Uterus (tissue), 3 donors: ENCODE measurements at regions not wholly inside any gene's neighbourhood (a gene's known extent, or its start where the extent isn't known, plus 50 kb on each side); places are given as distances from the start of the nearest gene placed in this dataset.

ENCODE experiments used
- DNase-seq, 2 donors: peaks; one replicate each; pipeline ENCODE4 v3.0.0-alpha.2; 2019 to 2020
- H3K27ac ChIP-seq, 2 donors: fragments of 200-600 bp; sonication (generic); 1 replicate in 1 of 2; 2 replicates in 1 of 2; pipeline ENCODE4 v1.5.1; 2016 to 2018
- H3K27me3 ChIP-seq, 2 donors: fragments of 200-600 bp; sonication (generic); one replicate each; pipeline ENCODE4 v1.5.1; 2018 to 2019; ENCODE audit warnings: control low read depth in 1 of 2
- H3K36me3 ChIP-seq, 2 donors: fragments of 200-600 bp; sonication (generic); one replicate each; pipeline ENCODE4 v1.5.1; 2019; ENCODE audit warnings: control low read depth in 1 of 2
- H3K4me1 ChIP-seq, 2 donors: fragments of 200-600 bp; sonication (generic); one replicate each; pipeline ENCODE4 v1.5.1; 2018 to 2019; ENCODE audit warnings: control low read depth in 1 of 2
- H3K4me3 ChIP-seq, 2 donors: fragments of 200-600 bp; sonication (generic); 1 replicate in 1 of 2; 2 replicates in 1 of 2; pipeline ENCODE4 v1.5.1; 2018 to 2019; ENCODE audit warnings: mild to moderate bottlenecking in 1 of 2
- H3K9me3 ChIP-seq, 2 donors: fragments of 200-600 bp; sonication (generic); one replicate each; pipeline ENCODE4 v1.5.1; 2019; ENCODE audit warnings: control low read depth in 1 of 2
- POLR2A ChIP-seq, 2 donors: fragments of 450-650 bp; IDR thresholded peaks; one replicate each; pipeline ENCODE4 v1.6.1; 2016; ENCODE audit warnings: antibody characterized with exemption in 2 of 2, mild to moderate bottlenecking in 1 of 2, moderate library complexity in 1 of 2
- intact Hi-C: fragments of 100-400 bp; cut with DNase I; formaldehyde crosslinking; loops from one replicate; pipeline ENCODE4 v1.15.1; 2023; ENCODE audit warnings: low total_unique reads
- TF ChIP-seq, protein P1 (sequence below), 4 experiments: fragments of 200-600 bp in 2 of 4; fragments of 450-650 bp in 2 of 4; sonication (generic) in 2 of 4; IDR thresholded peaks; one replicate each; pipeline ENCODE4 v1.5.1; 2016 to 2019; ENCODE audit warnings: antibody characterized with exemption in 4 of 4, mild to moderate bottlenecking in 2 of 4, moderate library complexity in 1 of 4
- donor health status: DM: yes; HTN: yes; CAD: no.

DNA sequence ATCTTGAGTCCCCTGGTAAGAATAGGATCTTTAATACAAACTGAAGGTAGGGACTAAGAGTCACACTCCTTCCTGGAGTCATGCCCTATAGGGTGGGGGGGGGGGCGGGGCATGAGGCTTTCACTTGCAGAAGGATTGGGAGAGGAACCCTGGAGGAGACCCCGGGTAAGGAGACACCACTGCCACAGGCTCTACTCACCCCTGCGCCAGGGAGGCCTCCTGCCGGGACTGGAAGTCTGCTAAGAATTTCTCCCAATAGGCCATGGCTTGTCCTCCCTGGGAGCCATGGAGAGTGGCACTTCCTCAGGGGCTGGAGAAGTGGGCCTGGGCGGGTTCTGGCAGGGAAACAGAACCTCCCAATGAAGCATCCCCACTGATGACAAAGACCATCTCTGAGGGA, 645.3 kb upstream of the RAB6C start:
- no peak overlapping the region for H3K4me3 ChIP-seq
- H3K9me3 ChIP-seq: no peaks in the 10 kb centered on the region
- no peaks in the 10 kb centered on the region for H3K27me3 ChIP-seq
- H3K36me3 ChIP-seq: no peaks in the 10 kb centered on the region
- TF ChIP-seq, protein P1, sequence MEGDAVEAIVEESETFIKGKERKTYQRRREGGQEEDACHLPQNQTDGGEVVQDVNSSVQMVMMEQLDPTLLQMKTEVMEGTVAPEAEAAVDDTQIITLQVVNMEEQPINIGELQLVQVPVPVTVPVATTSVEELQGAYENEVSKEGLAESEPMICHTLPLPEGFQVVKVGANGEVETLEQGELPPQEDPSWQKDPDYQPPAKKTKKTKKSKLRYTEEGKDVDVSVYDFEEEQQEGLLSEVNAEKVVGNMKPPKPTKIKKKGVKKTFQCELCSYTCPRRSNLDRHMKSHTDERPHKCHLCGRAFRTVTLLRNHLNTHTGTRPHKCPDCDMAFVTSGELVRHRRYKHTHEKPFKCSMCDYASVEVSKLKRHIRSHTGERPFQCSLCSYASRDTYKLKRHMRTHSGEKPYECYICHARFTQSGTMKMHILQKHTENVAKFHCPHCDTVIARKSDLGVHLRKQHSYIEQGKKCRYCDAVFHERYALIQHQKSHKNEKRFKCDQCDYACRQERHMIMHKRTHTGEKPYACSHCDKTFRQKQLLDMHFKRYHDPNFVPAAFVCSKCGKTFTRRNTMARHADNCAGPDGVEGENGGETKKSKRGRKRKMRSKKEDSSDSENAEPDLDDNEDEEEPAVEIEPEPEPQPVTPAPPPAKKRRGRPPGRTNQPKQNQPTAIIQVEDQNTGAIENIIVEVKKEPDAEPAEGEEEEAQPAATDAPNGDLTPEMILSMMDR (IDR thresholded peaks at IDR 0.05): no peak
- no peak overlapping the region for H3K27ac ChIP-seq
- no peaks in the 10 kb centered on the region for H3K4me1 ChIP-seq
- no peak for DNase-seq
- intact Hi-C loops: no loop called here

DNA sequence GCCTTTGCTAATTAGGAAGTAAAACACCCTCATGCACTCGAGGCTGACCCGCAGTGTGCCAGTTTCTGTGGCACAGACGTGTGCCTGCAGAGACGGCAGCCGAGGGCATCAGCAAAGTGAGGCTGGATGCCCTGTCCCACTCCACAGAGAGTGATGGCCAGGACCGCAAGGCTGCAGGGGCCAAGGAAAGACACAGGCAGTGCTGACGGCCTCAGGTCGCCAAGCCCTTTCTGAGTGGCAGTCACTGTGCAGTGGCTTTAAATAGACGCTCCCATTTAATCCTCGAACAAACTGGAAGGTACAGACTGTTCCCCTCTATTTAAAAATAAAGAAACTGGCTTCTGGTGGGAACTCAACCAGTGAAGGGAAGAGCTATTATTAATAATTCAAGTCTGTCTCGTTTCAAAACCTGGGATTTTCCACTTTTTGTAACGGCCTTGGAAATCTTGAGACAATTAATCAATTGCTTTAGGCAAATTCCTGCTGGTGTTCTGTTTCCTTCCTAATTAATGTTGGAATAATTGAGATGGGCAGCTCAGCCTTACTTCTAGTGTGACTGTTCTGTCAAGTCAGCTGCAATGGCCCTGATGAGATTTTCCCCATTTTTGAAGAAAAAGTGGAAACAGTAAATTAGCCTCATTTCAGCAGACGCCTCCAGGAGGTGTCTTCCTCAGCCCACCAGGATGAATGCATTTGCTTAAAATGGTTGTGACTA, 644.6 kb upstream of the RAB6C start:
- Histone ChIP-seq H3K36me3 (no peaks in the 10 kb centered on the region), H3K27me3 (no peaks in the 10 kb centered on the region), H3K9me3 (no peaks in the 10 kb centered on the region), H3K4me3 (no peak overlapping the region), H3K4me1 (no peaks in the 10 kb centered on the region), H3K27ac (no peak overlapping the region)
- no peak for DNase-seq
- TF ChIP-seq, protein P1 (IDR thresholded peaks at IDR 0.05): no peak
- no peak for TF ChIP-seq POLR2A (IDR thresholded peaks at IDR 0.05)
- intact Hi-C loops: no loop called here

DNA sequence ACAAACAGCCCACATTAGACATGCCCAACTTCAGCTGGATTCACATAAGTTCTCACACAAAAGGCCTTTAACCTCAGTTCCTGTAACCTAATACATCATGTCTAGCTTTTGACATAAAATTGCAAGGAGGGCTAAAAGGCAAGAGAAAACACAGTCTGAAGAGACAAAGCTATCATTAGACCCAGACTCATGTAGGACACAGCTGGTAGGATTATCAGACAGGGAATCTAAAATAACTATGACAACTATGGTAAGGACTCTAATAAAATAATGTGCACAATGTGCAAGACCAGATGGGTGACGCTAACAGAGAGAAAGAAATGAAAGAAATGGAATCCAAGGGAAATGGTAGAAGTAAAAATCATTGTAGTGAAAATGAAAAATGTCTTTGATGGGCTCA, 643.2 kb upstream of the RAB6C start:
- Histone ChIP-seq H3K27me3 (no peaks in the 10 kb centered on the region), H3K4me1 (no peaks in the 10 kb centered on the region), H3K36me3 (no peaks in the 10 kb centered on the region), H3K4me3 (no peak overlapping the region), H3K27ac (no peak overlapping the region), H3K9me3 (no peaks in the 10 kb centered on the region)
- TF ChIP-seq POLR2A (IDR thresholded peaks at IDR 0.05): no peak
- TF ChIP-seq, protein P1 (IDR thresholded peaks at IDR 0.05): no peak
- intact Hi-C loops: no loop called here
- DNase-seq: no peak

DNA sequence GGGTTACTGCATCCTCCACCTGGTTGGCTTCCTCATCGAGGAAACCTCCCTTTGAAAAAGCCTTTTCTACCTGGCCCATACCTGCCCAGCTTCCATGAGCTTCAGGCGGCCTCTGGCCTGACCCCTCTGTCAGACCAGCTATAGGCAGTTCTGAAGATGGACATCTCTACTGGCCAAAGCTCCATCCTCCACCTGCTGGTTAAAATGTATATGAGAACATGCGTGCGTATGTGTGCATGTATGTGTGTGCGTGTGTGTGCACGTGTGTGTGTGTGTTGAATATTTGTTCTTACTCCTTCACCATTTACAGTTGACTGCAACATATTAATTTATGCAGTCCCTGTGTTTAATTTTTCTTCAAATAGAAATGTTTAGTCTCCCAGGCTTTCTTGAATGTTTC, 642.4 kb upstream of the RAB6C start:
- Histone ChIP-seq H3K9me3 (no peaks in the 10 kb centered on the region), H3K4me1 (no peaks in the 10 kb centered on the region), H3K4me3 (no peak overlapping the region), H3K27me3 (no peaks in the 10 kb centered on the region), H3K27ac (no peak overlapping the region), H3K36me3 (no peaks in the 10 kb centered on the region)
- DNase-seq: no peak
- intact Hi-C loops: no loop called here
- TF ChIP-seq, protein P1 (IDR thresholded peaks at IDR 0.05): no peak
- no peak for TF ChIP-seq POLR2A (IDR thresholded peaks at IDR 0.05)

DNA sequence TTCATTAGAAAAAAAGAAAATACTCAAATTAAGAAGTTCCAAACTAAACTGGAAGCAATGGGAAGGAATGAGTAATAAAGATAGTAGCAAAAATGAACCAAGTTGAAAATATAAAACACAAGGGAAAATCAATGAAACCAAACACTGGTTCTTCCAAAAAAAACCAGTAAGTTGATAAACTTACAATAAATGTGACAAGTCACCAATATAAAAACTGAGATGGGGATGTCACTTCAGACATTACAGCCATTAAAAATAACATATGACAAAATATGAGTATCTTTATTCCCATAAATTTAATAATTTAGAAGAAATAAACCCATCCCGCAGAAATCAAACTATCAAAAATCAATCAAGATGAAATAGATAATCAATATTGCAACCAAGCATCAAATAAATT, 633.9 kb upstream of the RAB6C start:
- H3K36me3 ChIP-seq: no peaks in the 10 kb centered on the region
- no peaks in the 10 kb centered on the region for H3K4me1 ChIP-seq
- no peak overlapping the region for H3K4me3 ChIP-seq
- intact Hi-C loops: no loop called here
- no peak overlapping the region for H3K27ac ChIP-seq
- TF ChIP-seq, protein P1 (IDR thresholded peaks at IDR 0.05): no peak
- TF ChIP-seq POLR2A (IDR thresholded peaks at IDR 0.05): no peak
- no peak for DNase-seq
- H3K27me3 ChIP-seq: no peaks in the 10 kb centered on the region
- H3K9me3 ChIP-seq: no peaks in the 10 kb centered on the region
